ENCODE measurements at regions not wholly inside any gene's neighbourhood (a gene's known extent, or its start where the extent isn't known, plus 50 kb on each side); places are given as distances from the start of the nearest gene placed in this dataset.

GRCh38 chr3:180199417-180199995 lies 162.8 kb upstream of the PEX5L start:
- Mint-ChIP-seq H3K27ac (no peak overlapping the region), H3K27me3 (ENCODE audit: insufficient read depth, low read depth, poor library complexity) (no peaks in the 10 kb centered on the region), H3K4me1 (peaks cover 8% of the 10 kb centered on the region), H3K36me3 (ENCODE audit: low read depth) (no peaks in the 10 kb centered on the region), H3K9me3 (no peaks in the 10 kb centered on the region), H3K4me3 (no peak overlapping the region)
- ATAC-seq (no peak), DNase-seq (ENCODE audit: low spot score) (no peak)
- H3K36me3 ChIP-seq (ENCODE audit: insufficient read depth): no peaks in the 10 kb centered on the region
- no peak overlapping the region for H3K4me3 ChIP-seq
- H4K20me1 ChIP-seq (replicated peaks; ENCODE audit: insufficient read depth): no peaks in the 10 kb centered on the region
- no peak overlapping the region for H3K4me2 ChIP-seq
- no peaks in the 10 kb centered on the region for H3F3A ChIP-seq (replicated peaks; ENCODE audit: low read depth)
- no peaks in the 10 kb centered on the region for H3K4me1 ChIP-seq (ENCODE audit: insufficient read depth)
- TF ChIP-seq ETS1 (IDR thresholded peaks at IDR 0.05): no peak
- no peak for TF ChIP-seq CTCF (conservative IDR thresholded peaks at IDR 0.05; ENCODE audit: low read depth in 2 of 2)
- no peak for TF ChIP-seq NANOG (IDR thresholded peaks at IDR 0.05; ENCODE audit: borderline replicate concordance)
- no peak for TF ChIP-seq EZH2phosphoT487 (IDR thresholded peaks at IDR 0.05; ENCODE audit: unreplicated experiment)
- no peak for TF ChIP-seq REST (IDR thresholded peaks at IDR 0.05; ENCODE audit: unreplicated experiment)
- no peak for TF ChIP-seq STAT1 (IDR thresholded peaks at IDR 0.05; ENCODE audit: unreplicated experiment)
- TF ChIP-seq CREB1 (CRISPR knock-in tag; IDR thresholded peaks at IDR 0.05; ENCODE audit: low read depth): no peak
- TF ChIP-seq POLR2AphosphoS5 (IDR thresholded peaks at IDR 0.05; ENCODE audit: low read depth): no peak
- no peak for TF ChIP-seq ZNF114 (CRISPR knock-in tag; IDR thresholded peaks at IDR 0.05)
- TF ChIP-seq EZH2 (IDR thresholded peaks at IDR 0.05; ENCODE audit: low read depth, unreplicated experiment): no peak
- no peak for TF ChIP-seq ZNF462 (CRISPR knock-in tag; IDR thresholded peaks at IDR 0.05)
- no peak for TF ChIP-seq ZNF331 (CRISPR knock-in tag; IDR thresholded peaks at IDR 0.05; ENCODE audit: low read depth)
- no peak for TF ChIP-seq JUNB (IDR thresholded peaks at IDR 0.05; ENCODE audit: unreplicated experiment)
- no peaks in the 10 kb centered on the region for H3K79me2 ChIP-seq (replicated peaks; ENCODE audit: insufficient read depth)
- H3K27ac ChIP-seq (ENCODE audit: low read depth): no peak overlapping the region
- H3K9me2 ChIP-seq (ENCODE audit: insufficient read depth): peaks cover 18% of the 10 kb centered on the region; the same call in 1 of the 2 replicates
- no peak overlapping the region for H2AFZ ChIP-seq
- no peaks in the 10 kb centered on the region for H3K27me3 ChIP-seq (ENCODE audit: insufficient read depth)

All from GM23338 (cell line).